HG03378 (cell line): ENCODE measurements at regions not wholly inside any gene's neighbourhood (a gene's known extent, or its start where the extent isn't known, plus 50 kb on each side); places are given as distances from the start of the nearest gene placed in this dataset.

ENCODE experiments used
- ATAC-seq: cut with Tn5 transposase; IDR thresholded peaks from one replicate; pipeline ENCODE4 v1.9.1; 2021; ENCODE audit warnings: mild to moderate bottlenecking, moderate library complexity; ENCODE audit not compliant: unreplicated experiment

DNA sequence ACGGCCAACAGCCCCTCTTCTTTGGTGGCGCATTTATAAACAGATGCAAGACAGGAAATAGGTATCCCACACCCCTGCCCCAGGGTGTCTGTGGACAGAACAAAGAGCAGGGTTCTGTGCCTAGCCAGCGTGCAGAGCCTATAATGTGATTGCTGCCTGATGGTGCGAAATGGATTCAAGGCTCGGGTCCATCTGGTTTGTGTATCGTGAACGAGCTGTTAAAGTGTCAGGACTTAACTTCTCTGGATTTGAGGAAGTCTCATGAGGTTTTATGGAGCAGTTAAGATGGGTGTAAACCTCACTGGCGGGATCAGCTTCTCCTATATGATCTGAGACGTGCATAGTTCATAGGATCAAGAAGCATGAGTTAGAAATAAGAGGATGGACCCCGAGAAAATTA lies 388.7 kb upstream of the TBX3 start:
- no peak for ATAC-seq

DNA sequence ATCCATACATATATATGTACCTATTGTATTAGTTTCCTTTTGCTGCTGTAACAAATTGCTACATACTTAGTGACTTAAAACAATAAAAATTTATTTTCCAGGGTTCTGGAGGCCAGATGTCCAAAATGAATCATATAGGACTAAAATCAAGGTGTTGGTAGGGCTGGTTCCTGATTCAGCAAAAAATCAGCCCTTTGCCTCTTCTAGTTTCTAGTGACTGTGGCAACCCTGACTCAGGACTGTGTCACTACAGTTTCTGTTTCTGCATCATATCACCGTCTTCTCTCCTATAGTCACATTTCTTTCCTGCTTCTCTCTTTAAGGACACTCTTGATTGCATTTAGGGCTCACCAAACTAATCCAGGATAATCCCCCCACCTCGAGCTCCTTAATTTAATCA lies 386.3 kb upstream of the TBX3 start:
- no peak for ATAC-seq

DNA sequence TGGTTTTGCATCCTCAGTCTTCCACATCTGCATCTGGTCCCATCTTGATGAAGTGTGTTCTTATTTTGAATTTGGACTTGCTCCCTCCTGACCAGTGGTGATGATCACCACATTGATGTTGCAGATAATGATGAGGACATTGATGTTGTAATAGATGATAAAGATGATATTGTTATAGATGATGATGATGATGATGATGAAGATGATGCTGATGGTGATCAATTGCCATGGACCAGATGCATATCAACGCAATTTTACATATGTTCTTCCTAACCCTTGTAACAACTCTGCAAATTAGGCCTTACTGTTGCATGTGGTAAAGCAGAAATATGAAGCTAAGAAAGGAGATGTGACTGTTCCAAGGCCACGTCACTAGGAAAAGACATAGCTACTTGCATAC lies 380.3 kb upstream of the TBX3 start:
- ATAC-seq = no peak

DNA sequence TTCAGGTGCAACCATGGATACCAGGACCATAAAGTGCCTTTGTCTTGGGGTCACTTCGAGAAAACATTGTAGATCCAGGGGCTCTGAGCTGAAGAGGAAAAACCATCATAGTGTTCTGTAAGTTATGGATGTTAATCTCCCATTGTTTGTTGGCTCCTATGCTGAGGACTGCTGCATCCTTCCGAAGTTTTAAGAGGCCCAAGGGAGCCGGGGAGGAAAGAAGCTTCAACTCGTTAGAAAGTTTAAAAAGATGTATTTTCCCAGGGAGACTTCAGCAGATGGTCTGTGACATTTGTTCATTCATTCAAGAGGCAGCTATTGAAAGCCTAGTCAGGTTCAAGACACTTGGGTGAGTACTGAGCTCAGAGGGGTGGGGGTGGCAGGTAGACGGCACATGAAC lies 378.8 kb upstream of the TBX3 start:
- ATAC-seq = no peak

DNA sequence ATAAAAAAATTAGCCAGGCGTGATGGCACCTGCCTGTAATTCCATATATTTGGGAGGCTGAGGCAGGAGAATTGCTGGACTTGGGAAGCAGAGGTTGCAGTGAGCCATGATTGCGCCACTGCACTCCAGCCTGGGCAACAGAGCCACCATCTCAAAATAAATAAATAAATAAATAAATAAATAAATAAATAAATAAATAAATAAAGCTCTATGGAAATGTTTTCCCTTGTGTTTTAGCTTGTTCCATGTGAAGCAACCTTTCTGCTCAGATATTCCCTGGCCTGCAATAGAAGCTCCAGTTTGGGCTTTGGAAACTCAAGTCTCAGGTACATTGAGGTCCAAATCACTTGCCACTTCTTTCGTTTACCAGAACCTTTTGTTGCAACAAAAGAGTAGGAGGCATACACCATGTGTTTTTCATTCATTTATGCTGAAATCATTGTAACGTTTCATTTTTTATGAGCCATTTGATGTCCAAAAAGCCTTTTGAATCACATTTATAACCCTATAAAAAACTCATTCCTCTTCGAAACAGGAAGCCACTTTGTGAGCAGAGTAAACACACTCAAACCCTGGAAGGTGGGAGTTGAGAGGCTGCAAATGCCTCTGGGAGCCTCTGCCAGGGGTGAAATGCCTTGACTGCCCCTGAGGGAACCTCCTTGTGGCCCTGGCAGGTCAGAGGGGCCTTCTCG lies 376.6 kb upstream of the TBX3 start:
- ATAC-seq = no peak

DNA sequence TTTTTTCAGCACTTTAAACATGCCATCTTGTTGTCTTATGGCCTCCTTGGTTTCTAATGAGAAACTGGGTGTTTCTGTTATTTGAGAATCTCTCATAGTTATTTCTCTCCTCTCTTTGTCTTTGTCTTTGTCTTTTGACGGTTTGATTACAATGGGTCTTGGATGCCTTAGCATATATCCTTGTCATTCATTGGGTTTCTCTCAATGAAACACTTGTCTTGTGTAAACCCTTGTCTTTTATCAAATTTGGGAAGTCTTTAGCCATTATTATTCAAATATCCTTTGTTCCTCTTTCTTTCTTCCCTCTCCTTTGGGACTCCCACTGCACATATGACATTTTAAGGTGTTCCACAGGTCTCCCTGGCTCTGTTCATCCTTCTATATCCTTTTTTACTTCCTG lies 373.5 kb upstream of the TBX3 start:
- no peak for ATAC-seq

DNA sequence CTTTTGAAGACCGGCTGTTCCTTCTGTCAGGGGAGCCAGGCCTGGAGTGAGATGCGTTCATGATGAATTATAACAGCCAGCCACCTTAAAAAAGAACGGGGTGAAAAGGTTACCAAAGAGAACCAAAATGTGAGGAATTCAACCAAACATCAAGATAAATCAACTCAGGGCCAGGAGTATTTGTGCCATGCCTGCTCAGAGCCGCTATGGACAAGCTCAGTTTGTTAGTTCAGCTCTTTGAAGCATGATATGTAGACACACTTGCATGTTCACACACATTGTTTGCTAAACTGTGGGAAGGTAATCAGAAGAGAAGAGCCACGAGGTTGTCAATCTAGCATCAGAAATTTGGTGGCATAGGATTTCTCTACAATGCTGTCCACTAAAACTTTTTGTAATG lies 367.4 kb upstream of the TBX3 start:
- ATAC-seq = no peak

DNA sequence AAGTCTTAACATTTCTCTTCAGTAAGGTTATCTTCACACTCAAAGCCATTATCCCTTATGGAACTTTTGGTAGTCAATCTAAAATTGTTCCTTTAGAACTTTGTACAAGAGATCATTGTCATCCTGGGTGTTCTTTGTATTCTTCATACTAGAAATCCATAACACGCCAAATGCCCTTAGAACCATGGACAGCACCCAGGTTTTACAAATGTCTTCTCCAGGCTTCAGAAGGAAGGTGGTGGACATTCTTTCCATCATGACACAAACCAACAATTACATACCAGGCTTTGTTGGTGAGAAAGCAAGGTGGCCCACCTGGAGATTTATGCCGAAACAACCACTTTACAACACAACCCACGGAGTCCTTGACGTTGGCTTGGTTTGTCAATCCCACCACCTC lies 365.6 kb upstream of the TBX3 start:
- no peak for ATAC-seq

DNA sequence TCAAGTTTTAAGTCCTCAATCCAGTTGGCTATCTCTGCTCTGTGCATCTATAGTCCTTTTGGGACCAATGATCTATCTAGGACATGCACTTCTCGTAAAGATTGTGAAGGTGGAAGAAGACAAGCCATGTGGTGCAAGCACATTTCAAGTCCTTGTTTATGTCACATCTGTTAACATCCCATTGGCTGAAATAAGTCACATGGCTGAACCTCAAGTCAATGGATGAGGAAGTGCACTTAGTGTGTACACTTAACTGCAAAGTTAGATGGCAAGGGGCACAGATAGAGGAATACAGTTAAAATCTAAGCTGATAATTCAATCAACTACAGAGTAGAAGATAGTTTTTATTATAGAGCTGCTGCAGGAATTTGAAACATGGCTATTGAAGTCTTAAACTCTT lies 362.8 kb upstream of the TBX3 start:
- no peak for ATAC-seq

DNA sequence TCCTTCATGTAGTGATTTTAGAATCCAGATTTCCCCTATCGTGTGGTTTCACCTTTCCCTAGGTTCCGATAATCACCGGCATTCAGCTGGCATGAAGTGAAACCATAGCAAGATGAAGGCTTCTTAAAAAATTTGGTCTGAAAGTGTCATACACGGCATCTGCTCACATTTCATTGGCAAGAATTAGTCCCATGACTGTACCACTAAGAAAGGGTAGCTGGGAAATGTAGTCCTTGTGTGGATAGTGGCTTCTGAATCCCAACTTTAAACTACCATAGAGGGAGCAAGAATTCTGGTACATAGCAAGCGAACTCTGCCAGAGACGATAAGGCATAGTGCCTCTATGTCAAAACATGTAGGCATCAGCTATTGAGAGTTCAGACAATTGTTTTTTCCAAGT lies 360.1 kb upstream of the TBX3 start:
- no peak for ATAC-seq

DNA sequence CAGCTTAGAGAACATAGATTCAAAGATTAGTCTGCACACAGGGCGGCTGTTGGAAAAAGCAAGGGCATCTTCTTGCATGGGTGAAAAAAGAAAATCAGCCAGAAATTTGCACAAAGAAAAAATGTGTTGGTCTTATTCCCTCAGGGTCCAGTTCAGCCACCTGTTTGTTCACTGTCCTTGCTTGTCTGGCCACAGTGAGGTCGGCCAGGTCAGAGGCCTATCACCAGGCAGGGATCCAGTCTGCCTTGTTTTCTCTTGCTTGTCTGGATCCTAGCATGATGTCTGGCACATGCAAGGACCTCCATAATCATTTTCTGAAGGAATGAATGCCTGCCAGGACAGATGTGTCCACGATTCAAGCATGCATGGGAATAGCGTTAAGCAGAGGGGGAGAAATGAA lies 359.1 kb upstream of the TBX3 start:
- no peak for ATAC-seq

DNA sequence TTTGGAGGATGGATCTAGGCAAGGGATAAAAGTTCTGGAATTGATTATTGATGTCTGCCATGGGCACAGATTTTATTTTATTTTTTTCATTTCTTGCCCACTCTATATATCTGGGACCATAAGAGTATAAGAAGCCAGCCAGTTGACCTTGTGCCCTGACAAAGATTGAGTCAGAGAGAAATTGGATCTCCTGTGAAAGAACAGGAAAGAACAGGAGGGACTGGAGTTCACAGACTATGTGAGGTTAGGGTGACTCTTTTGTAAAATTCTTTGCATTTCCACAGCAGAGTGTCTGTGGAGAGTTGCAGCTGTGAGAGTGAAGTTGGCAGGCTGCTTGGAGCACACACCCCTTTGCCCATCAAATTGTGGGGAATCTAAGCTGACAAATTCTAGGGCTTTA lies 358.4 kb upstream of the TBX3 start:
- no peak for ATAC-seq

DNA sequence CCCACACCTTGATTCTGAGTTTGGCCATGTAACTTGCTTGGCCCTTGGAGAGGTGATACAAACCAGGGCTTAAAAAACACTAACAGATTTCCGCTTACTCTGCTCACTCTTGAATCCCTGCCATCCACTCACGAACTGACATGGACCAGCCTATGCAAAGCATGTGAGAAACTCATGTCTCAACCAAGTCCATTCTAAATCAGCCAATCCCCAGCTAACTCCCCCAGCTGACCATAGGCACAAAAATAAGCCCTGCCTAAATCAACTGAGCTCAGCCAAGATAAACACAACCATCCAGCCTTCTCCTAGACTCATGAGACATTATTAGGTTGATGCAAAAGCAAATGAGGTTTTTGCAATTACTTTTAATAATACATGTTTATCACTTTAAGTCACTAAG lies 353.9 kb upstream of the TBX3 start:
- ATAC-seq = no peak

DNA sequence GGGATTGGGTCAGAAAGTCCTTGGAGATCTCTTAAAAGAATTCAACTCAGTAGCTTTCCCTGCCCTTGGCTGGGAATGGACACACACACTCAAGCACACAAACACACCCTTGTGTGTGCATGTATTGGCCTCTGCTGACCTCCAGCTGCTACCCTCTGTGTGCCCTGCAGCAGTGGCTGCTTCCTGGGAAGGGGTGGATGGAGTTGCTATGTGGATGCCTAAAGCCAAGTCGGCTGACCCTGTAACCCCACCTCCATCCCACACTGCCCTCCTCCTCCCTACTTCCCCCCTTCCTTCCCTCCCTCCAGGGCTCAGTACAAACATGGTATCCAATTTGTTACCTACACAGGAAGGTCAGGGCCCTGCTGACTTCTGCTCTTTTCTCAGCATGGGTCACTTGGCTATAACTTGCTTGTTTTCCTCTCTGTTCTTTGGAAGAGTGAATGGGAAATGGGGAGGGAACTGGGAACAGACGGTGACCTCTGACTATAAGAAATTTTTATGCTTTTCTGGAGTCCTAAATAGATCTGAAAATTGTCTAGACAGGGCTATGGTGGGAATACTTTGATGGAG lies 351.6 kb upstream of the TBX3 start:
- ATAC-seq = no peak

DNA sequence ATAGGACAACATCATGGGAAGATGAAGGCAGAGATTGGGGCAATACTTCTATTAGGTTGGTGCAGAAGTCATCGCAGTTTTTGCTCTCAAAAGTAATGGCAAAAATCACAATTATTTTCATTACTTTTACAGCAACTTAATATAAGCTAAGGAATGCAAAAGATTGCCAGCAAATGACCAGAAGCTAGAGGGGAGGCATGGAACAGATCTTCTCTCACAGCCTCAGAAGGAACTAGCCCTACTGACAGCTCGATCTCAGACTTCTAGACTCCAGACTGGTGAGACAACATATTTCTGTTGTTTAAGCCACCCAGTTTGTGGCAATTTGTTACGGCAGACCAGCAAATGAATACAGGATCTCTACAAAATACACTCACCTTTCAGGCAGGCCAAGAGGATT lies 348.5 kb upstream of the TBX3 start:
- no peak for ATAC-seq

DNA sequence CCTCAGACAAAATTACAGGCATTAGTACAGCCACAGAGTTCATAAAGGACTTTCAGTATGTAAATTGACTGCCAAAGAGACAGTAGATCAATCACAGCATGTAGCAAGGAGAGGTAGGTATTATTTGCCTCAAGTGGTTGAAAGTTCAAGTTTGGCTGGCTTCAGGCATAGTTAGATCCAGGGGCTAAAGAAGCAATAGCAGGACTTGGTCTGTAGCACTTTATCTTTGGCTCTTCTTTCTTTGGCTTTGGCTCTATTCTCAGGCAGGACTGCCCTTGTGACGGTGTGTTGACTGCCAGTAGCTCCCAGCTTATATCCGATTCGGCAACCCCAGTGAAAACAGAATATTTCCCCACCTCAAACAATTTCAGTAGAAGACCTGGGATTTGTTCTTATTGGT lies 346.0 kb upstream of the TBX3 start:
- ATAC-seq = no peak

DNA sequence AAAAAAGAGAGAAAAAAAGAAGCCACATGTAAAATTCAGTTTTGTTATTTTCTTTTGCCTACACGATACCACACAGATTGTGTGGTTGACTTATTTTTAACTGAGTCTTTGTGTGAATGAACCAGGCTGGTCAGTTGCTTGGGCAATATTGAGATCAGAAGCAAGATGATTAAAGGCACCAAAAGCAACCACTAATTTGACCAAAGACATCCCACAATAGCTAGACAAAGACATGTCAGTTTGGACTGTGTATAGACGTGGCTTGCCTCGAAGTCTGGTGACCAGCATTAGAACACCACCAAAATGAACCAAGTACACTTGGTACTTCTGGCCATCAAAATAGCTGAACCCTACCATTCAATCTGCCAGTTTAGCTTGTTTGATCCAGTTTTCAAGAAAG lies 340.6 kb upstream of the TBX3 start:
- no peak for ATAC-seq

DNA sequence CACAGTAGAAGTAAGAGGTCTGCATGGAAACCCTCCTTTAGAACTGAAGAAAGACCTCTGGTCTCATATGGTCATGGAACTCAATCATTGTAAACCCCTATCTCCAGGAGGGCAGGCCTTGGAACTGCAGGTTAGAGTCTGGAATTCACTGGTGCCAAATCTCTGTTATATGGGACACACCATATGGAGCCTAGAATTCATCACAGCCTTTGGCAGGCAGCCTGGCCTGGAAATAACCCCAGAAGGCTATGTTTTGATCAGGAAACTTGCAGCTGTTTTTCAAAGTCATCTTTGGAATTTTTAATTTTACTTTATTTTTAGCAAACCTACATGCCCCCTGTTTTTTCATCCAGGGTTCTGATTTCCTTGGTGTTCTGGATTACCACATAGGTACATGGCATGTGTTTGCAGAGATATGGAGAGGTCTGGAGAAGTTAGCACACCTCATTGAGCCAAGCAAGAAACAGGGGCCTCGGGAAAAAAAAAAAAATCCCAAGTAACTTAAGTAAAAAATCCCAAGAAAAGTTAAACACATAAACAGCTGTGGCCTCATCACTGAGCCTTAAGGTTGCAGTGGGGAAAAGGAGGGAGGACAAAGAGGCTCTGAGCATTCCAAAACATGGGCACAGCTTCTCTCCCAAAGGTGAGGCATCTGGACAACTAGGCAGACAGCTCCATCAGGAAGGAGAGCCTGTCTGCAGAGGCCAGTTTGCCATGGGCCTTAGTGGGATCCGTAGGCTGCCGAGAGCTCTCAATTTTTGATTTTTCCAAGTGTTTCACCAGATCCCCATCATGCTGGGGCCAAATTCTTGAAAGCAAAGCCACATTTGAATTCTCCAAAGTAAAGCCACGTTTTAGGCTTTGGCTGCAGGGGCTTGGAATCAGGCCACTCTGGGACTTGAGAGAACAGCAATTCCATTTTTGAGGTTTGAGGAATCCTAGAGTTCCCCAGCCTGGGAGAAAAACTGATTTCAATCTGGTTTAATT lies 339.6 kb upstream of the TBX3 start:
- no peak for ATAC-seq

DNA sequence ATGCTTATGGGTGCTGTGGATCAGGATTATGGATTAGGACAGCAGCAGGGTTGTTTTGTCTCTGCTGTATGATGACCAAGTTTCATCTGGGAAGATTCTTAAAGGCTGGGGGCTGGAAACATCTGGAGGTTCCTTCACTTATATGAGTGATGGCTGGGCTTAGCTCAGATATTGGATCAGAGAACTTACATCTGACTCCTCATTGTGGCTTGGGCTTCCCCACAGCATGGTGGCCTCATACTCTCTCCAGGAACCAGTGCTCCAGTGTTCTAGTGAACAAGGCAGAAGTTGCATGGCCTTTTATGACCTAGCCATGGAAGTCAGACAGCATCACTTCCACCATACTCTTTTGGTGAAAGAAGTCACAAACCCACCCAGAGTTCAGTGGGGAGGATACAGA lies 336.1 kb upstream of the TBX3 start:
- ATAC-seq = no peak

DNA sequence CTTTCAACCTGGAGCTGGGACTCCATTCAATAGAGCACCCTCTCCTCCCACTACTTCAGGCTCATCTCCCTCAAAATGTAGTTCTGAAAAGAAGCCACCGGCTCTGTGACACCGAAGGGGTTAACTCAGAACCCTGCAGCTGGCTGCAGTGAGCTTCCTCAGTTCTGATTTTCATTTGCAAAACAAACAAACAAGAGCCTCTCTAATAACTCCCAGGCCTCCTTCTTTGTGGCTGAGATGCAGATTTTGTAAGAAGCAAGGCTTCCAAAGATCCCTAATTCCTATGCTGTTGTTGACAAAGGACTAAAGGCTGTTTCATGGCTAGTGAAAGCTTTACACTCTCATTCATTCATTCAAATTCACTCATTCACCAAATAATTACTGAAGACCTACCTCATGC lies 333.4 kb upstream of the TBX3 start:
- ATAC-seq = no peak

DNA sequence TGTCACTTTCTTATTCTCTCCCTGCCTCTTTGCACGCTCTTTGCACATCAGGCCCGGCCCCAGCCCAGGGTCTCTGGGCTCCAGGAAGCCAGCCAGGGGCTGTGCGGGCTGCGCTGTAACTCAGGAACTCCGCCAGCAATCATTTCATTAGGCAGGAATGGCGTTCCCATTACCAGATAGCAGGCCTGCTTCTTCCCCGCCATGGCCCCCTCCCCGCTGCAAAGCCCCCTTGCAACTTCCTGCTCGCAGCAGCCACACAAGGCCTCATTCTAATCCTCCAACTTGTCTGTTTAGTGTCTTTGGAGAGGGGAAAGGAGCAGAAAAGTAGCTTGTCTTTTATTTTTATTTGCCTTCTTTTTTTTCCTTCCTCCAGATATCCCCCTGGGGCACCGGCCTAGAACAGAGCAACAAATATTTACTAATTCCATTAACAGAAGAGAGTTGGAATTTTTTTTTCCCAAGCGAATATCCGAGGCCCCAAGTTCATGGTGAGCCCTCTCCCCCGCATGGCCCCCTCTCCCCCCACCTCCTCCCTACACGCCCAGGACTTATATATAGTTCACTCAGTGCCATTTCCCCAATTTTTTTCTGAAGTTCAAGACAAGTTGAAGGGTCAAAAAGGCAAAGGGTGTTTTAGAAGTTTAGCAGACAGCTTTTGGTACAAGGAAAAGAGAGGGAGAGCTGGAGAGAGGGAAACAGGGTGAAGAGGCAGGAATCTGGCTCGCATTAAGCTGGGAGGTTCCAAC lies 329.4 kb upstream of the TBX3 start:
- ATAC-seq = no peak
